Common myeloid progenitor, CD34-positive (primary cell): ENCODE measurements at regions not wholly inside any gene's neighbourhood (a gene's known extent, or its start where the extent isn't known, plus 50 kb on each side); places are given as distances from the start of the nearest gene placed in this dataset.
"Not testable (repeated sequence)": the region's sequence is repeated elsewhere in the genome, so short reads cannot be mapped to it uniquely, and the experiment has no call there.

Experiments used
- CTCF ChIA-PET: fragments of 350-600 bp; sonication (Branson Sonifier 250); formaldehyde crosslinking; loops from one replicate; lab custom pipeline; 2021; ENCODE audit warnings: antibody characterized with exemption; lab: Charles Lee
- POLR2A ChIA-PET: fragments of 350-600 bp; sonication (Branson Sonifier 250); formaldehyde crosslinking; loops from one replicate; lab custom pipeline; 2021; ENCODE audit warnings: antibody characterized with exemption; lab: Charles Lee
- DNase-seq, 3 donors: peaks; one replicate each; pipeline versions ENCODE4 v3.0.0 to v3.0.0-alpha.2; 2013
- H3K27ac ChIP-seq, 2 experiments: 1 replicate in 1 of 2; 2 replicates in 1 of 2; pipeline ENCODE4 v1.7.0; 2013; ENCODE audit warnings: inconsistent platforms in 2 of 2, low read length in 2 of 2, mild to moderate bottlenecking in 2 of 2, low read depth in 1 of 2, moderate library complexity in 1 of 2; ENCODE audit not compliant: severe bottlenecking in 2 of 2, insufficient read depth in 1 of 2, poor library complexity in 1 of 2
- H3K27me3 ChIP-seq, 5 experiments: replicated peaks in 2 of 5; 1 replicate in 3 of 5; 2 replicates in 2 of 5; pipeline versions ENCODE4 v1.6.1 to v1.7.0; 2013; ENCODE audit warnings: low read length in 4 of 5, mild to moderate bottlenecking in 2 of 5, moderate library complexity in 2 of 5, inconsistent platforms in 1 of 5; ENCODE audit not compliant: insufficient read depth in 5 of 5, control insufficient read depth in 4 of 5
- H3K36me3 ChIP-seq, 4 experiments: 1 replicate in 2 of 4; 2 replicates in 2 of 4; pipeline versions ENCODE4 v1.6.1 to v1.7.0; 2013; ENCODE audit warnings: low read length in 3 of 4, control low read depth in 1 of 4, mild to moderate bottlenecking in 1 of 4; ENCODE audit not compliant: control insufficient read depth in 4 of 4, insufficient read depth in 4 of 4
- H3K4me1 ChIP-seq, 4 experiments: 1 replicate in 3 of 4; 2 replicates in 1 of 4; pipeline versions ENCODE4 v1.6.1 to v1.7.1; 2013; ENCODE audit warnings: low read length in 3 of 4, mild to moderate bottlenecking in 3 of 4, control low read depth in 1 of 4, inconsistent platforms in 1 of 4, moderate library complexity in 1 of 4; ENCODE audit not compliant: control insufficient read depth in 4 of 4, insufficient read depth in 4 of 4; ENCODE audit errors: control extremely low read depth in 1 of 4
- H3K4me3 ChIP-seq, 7 experiments: 1 replicate in 4 of 7; 2 replicates in 3 of 7; pipeline versions ENCODE4 v1.5.1 to v1.7.0; 2013; ENCODE audit warnings: mild to moderate bottlenecking in 7 of 7, low read length in 6 of 7, moderate library complexity in 6 of 7, inconsistent platforms in 2 of 7, low read depth in 2 of 7, control low read depth in 1 of 7; ENCODE audit not compliant: insufficient read depth in 4 of 7, control insufficient read depth in 1 of 7; ENCODE audit errors: extremely low read depth in 1 of 7
- H3K9me3 ChIP-seq, 5 experiments: 1 replicate in 4 of 5; 2 replicates in 1 of 5; pipeline versions ENCODE4 v1.6.1 to v1.7.1; 2013; ENCODE audit warnings: low read length in 4 of 5, mild to moderate bottlenecking in 2 of 5, inconsistent platforms in 1 of 5, low read depth in 1 of 5, moderate library complexity in 1 of 5; ENCODE audit not compliant: control insufficient read depth in 4 of 5, insufficient read depth in 2 of 5; ENCODE audit errors: control extremely low read depth in 1 of 5
- WGBS: methylation state at CpG from one replicate; pipeline ENCODE4 v1.1.5; 2013; ENCODE audit not compliant: insufficient coverage; 5-methylcytosine and 5-hydroxymethylcytosine counted together

DNA sequence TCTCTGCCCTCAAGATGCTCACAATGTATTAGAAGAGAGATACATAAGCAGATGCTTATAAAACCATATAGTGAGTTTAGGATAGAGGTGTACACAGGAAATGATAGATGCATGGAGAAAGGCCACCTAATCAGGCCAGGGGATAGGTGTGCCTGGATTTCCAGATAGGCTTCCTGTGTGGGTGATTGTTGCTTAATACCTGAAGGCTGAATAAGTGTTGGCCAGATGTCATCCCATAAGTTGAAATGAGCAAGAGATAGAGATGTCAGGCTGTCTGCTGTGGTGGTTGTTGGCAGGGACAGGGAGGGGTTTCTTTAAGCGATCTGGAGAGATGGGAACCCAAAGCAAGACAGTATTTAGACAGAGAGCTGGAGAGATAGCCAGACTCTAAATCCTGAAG, 109.8 kb upstream of the SGK1 start:
- Histone ChIP-seq H3K4me3 (no peak overlapping the region), H3K36me3 (no peaks in the 10 kb centered on the region), H3K27ac (no peak overlapping the region), H3K4me1 (no peaks in the 10 kb centered on the region), H3K27me3 (no peaks in the 10 kb centered on the region), H3K9me3 (no peaks in the 10 kb centered on the region)
- ChIA-PET POLR2A (no interaction called here), CTCF (no interaction called here)
- no CpG with 5 or more reads among the region's 1 CpG for WGBS
- DNase-seq: no peak

DNA sequence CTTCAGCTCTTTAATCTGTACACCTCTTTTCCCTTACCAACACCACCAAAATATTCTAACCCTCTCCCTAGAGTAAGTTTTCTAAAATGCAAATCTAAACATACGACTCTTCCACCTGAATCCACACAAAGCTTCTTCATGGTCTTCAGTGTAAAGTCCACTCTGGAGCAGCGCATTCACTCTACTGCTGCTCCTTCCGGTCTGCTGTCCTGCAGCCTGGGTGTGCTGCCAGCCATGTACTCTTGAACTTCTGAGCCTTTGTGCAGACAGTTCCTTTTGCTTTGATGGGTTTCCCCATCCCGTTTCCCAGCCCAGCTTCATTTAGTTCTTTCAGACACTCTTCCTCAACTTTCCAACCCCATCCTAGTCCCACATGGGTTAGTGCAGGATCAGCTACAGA, 108.7 kb upstream of the SGK1 start:
- POLR2A ChIA-PET: no interaction called here
- Histone ChIP-seq H3K4me1 (no peaks in the 10 kb centered on the region), H3K27ac (no peak overlapping the region), H3K9me3 (no peaks in the 10 kb centered on the region), H3K4me3 (no peak overlapping the region), H3K27me3 (no peaks in the 10 kb centered on the region), H3K36me3 (no peaks in the 10 kb centered on the region)
- no peak for DNase-seq
- WGBS: 82% methylated on average over 3 of the region's 4 CpGs
- CTCF ChIA-PET: interaction anchor here (0.9 to 1.0 kb wide), 2 partner anchors 9 to 197 kb away, joined by 3 read pairs; no protein-coding TSS in a partner anchor

DNA sequence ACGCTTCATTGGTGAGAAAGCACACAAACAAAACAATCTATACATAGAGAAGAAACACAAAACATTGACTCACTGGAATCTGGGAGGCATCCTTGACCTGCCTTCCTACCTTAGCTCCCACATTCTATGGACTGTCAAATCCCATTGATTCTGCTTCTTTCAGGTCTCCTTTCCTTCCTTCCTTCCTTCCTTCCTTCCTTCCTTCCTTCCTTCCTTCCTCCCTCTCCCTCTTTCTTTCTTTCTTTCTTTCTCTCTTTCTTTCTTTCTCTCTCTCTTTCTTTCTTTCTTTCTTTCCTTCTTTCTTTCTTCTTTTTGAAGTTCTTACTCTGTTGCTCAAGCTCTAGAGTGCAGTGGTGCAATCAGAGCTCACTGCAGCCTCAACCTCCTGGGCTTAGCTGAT, 108.0 kb upstream of the SGK1 start:
- H3K9me3 ChIP-seq, H3K27me3 ChIP-seq, DNase-seq, H3K4me1 ChIP-seq, H3K4me3 ChIP-seq, H3K36me3 ChIP-seq, POLR2A ChIA-PET, H3K27ac ChIP-seq: not testable (repeated sequence)
- no CpG with 5 or more reads among the region's 1 CpG for WGBS
- CTCF ChIA-PET: interaction anchor here (1.0 kb wide), 1 partner anchor 12 kb away, joined by 3 read pairs; no protein-coding TSS in a partner anchor

DNA sequence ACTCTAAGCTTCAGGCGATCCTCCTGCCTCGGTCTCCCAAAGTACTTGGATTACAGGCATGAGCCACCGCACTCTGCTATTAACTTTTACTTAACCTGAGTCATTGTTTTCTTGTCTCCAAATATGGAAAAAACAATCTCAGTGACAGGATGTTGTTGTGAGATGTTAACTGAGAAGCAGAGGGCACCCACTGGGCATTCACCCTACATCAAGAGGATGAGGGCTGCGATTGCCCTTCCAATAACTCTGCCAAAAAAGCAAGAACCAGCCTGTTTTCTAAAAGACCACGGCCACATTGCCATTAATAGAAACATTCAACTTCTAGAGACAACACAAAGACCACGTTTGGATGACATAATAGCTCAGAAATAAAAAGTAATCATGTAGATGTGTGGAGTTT, 107.6 kb upstream of the SGK1 start:
- no CpG with 5 or more reads among the region's 6 CpGs for WGBS
- Histone ChIP-seq H3K36me3 (no peaks in the 10 kb centered on the region), H3K4me1 (no peaks in the 10 kb centered on the region), H3K27me3 (no peaks in the 10 kb centered on the region), H3K9me3 (no peaks in the 10 kb centered on the region), H3K4me3 (no peak overlapping the region), H3K27ac (no peak overlapping the region)
- CTCF ChIA-PET: interaction anchor here (1.0 to 1.4 kb wide), 2 partner anchors 12 to 14 kb away, joined by 3 read pairs; no protein-coding TSS in a partner anchor
- DNase-seq: no peak
- POLR2A ChIA-PET: no interaction called here

DNA sequence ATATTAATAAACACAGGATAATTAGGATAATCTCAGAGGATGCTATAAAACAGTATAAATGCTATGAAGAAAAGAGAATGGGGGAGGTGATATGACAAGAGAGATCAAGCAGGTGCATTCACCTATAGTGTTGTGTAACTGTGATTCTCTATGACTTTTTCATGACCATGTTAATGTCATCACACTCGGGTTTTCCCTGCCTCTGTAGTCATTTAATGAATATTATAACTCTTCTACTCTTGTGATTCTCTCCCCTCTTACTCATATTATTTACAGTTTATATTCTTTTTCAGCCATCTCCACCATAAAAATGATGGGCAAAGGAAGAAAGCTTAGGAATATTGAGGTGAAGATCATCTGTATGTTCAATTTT, 106.9 kb upstream of the SGK1 start:
- Histone ChIP-seq H3K4me3 (no peak overlapping the region), H3K36me3 (no peaks in the 10 kb centered on the region), H3K27ac (no peak overlapping the region), H3K27me3 (no peaks in the 10 kb centered on the region), H3K9me3 (no peaks in the 10 kb centered on the region), H3K4me1 (no peaks in the 10 kb centered on the region)
- no peak for DNase-seq
- POLR2A ChIA-PET: no interaction called here
- WGBS: no CpG with 5 or more reads among the region's 1 CpG
- CTCF ChIA-PET: interaction anchor here (1.0 to 1.4 kb wide), 2 partner anchors 13 kb away, joined by 3 read pairs; no protein-coding TSS in a partner anchor

DNA sequence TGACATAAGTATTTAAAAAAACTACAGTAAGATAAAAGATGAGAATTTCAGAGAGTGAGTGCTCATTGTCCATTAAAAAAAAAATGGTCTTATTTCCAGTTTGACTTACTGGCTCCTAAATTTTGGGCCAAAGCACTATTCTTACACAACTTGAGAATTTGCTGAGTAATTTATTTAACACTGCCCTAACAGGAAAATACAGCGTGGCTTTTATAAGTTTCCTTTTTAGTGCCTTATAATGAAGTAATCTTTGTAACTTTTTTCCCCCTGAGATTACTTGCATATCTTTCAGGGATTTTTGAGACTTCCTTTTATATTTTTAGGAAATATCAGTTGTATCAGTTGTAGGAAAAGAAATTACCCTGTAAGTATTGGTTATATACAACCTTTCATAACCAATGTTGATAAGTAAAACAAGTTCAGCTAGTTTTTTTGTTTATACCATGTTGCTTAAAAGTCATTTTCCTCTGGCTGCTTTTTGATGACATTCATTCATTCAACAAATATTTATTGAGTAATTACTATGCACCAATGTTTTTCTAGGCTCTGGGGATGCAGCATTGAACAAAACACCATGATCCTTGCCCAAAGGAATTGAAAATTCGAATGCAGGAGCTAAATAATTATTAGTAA, 106.4 kb upstream of the SGK1 start:
- Histone ChIP-seq H3K27ac (no peak overlapping the region), H3K27me3 (no peaks in the 10 kb centered on the region), H3K36me3 (no peaks in the 10 kb centered on the region), H3K9me3 (peaks cover 0 to 1% (median 0%) of the 10 kb centered on the region in 5 experiments), H3K4me3 (no peak overlapping the region), H3K4me1 (no peaks in the 10 kb centered on the region)
- ChIA-PET POLR2A (no interaction called here), CTCF (interaction anchor here (1.4 kb wide), 1 partner anchor 13 kb away, joined by 3 read pairs; no protein-coding TSS in a partner anchor)
- no CpG with 5 or more reads among the region's 2 CpGs for WGBS
- no peak for DNase-seq

DNA sequence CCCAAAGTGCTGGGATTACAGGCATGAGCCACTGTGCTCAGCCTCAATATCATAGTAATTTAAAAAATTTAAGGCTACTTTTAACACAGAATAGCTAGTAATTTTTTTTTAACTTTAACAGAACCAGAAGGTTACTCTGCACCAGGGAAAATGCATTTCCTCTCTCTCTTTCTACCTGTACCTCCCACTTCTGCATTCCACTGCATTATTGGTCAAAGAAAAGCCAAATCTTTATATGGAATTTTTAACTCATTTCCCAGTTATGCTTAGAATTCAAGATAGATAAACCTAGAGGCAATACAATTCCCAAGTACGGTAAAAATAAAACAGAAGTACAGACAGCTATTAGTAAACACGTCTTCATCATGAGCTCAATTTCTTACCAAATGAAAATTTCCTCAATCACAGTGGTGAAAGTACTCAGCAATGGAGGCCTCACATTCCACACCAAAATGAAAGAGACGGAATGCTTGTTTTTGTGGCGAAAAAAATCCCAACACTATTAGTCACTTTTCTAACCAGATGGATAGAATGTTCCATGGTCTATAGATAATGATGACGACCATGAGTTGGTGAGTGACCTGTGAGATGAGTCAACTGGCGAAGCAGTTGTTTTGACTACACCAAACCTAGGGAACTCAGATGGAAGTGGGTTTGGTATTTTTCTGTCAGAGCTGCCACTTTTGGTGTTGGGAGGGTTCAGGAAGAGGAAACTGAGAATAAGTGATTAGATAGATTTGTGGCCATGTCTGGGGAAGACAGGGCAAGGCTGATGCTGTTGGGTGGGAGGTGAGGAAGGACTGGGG, 104.7 kb upstream of the SGK1 start:
- DNase-seq: no peak
- Histone ChIP-seq H3K4me1 (no peaks in the 10 kb centered on the region), H3K9me3 (peaks cover 0 to 2% (median 0%) of the 10 kb centered on the region in 5 experiments), H3K27me3 (no peaks in the 10 kb centered on the region), H3K27ac (no peak overlapping the region), H3K4me3 (no peak overlapping the region), H3K36me3 (no peaks in the 10 kb centered on the region)
- POLR2A ChIA-PET: no interaction called here
- WGBS: 100% methylated on average over 4 of the region's 6 CpGs
- CTCF ChIA-PET: no interaction called here
